22Rv1 (cell line): ENCODE measurements at regions not wholly inside any gene's neighbourhood (a gene's known extent, or its start where the extent isn't known, plus 50 kb on each side); places are given as distances from the start of the nearest gene placed in this dataset.

Experiments used
- CTCF ChIP-seq: fragments of 450-650 bp; IDR thresholded peaks from 2 replicates; pipeline ENCODE4 v1.5.1; 2017; ENCODE audit warnings: mild to moderate bottlenecking
- ZFX ChIP-seq: fragments of 450-650 bp; IDR thresholded peaks from 2 replicates; pipeline ENCODE4 v1.6.1; 2017; ENCODE audit warnings: antibody characterized with exemption, borderline replicate concordance

DNA sequence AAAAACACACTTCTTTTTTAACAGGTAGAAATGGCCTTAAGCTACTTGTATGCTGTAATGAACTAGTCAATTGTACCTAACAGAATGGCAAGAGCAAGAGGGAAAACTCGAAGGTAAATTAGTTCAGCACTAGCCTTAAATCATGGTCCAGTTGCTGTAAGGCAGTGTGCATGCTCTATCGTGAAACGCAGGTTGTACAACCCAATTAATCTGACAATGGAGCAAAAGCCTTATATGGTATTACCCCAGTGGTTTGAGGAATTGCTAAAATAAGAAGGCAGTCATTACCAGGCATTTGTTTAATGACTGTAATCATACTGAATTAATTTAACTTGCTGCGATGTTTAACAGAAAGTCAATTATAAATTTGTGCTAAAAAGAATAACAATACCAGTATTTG lies 69.3 kb upstream of the SOX4 start:
- TF ChIP-seq CTCF (no peak), ZFX (no peak)
